HG02938 (cell line): ENCODE measurements at regions not wholly inside any gene's neighbourhood (a gene's known extent, or its start where the extent isn't known, plus 50 kb on each side); places are given as distances from the start of the nearest gene placed in this dataset.

Experiments used
- ATAC-seq: cut with Tn5 transposase; IDR thresholded peaks from one replicate; pipeline ENCODE4 v1.9.1; 2021; ENCODE audit warnings: mild to moderate bottlenecking, moderate library complexity; ENCODE audit not compliant: unreplicated experiment

DNA sequence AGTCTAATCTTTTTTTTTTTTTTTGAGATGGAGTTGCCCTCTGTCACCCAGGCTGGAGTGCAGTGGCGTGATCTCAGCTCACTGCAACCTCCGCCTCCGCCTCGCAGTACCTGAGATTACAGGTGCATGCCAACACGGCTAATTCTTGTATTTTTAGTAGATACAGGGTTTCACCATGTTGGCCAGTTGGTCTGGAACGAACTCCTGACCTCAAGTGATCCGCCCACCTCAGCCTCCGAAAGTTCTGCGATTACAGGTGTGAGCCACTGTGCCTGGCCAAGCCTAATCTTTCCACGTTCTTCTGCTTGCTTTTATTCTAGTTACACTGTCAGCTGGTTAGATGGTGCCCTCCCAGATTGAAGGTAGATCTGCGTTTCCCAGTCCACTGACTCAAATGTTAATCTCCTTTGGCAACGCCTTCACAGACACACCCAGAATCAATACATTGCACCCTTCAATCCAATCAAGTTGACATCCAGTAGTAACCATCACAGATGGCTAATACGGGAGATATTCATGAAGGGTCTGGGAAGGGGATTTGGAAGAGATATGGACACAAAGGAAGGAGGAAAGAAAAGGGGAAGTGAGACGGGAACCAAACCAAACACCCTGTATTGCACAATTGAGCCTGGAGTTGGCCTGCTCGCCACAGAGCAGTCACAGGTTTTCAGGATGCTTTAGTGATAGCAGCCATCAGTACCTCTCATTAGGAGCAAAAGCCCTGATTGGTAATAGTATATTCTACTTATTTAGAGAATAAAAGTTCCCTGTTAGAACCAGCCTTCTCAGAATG lies 229.8 kb downstream of the PIK3C3 start:
- ATAC-seq = no peak

GRCh38 chr18:42185486-42185885 lies 230.5 kb downstream of the PIK3C3 start:
- ATAC-seq = no peak

- peak; percentile 88 for ATAC-seq
Measured at GRCh38 chr18:42187611-42188380, 232.8 kb downstream of the PIK3C3 start.

DNA sequence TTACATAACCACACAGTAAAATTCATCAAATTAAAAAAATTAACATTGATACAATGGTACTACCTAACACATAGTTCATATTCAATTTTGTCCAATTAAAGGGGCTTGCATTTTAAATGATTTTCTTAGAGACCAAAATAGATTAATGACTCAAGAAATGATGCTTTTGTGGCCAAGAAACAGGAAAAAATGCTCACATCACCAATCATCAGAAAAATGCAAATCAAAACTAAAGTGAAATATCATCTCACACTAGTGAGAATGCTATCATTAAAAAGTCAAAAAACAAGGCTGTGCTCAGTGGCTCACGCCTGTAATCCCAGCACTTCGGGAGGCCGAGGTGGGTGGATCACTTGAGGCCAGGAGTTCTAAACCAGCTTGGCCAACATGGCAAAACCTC lies 235.6 kb downstream of the PIK3C3 start:
- ATAC-seq = no peak

- no peak for ATAC-seq
Measured at GRCh38 chr18:42192251-42193248, 237.5 kb downstream of the PIK3C3 start.

DNA sequence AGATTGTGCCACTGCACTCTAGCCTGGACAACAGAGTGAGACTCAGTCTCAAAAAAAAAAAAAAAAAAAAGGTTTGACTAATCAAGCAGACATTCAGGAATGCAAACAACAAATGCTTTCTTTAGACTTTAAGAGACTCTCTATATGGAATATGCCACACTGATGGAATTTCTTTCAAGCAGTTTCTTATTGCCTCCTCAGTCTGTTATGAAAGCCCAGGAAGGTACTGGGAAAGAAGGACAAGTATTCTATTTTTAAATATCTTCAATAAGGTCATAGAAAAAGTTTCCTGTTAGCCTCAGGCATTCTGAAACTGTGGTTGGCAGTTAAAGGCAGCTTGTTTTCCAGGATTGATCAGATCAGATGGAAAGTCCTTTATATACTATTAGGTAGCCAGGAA lies 241.6 kb downstream of the PIK3C3 start:
- no peak for ATAC-seq

DNA sequence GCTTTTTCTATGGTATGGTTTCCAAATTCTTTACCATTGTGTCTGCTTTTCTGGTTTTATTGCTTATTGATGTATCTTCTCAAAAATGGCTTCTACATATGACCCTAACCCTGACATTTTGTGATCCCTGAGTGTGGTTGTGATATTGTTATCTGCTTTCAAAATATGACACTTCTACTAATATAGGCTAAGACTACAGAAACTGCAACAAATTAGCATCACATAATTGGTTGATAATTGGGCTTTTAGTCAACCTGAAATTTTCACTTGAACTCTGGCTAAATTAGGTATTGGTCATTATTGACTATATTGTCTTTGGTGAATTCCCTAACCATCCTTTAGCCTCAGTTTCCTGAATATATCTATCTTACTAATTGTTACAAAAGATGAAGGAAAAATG lies 246.1 kb downstream of the PIK3C3 start:
- no peak for ATAC-seq

DNA sequence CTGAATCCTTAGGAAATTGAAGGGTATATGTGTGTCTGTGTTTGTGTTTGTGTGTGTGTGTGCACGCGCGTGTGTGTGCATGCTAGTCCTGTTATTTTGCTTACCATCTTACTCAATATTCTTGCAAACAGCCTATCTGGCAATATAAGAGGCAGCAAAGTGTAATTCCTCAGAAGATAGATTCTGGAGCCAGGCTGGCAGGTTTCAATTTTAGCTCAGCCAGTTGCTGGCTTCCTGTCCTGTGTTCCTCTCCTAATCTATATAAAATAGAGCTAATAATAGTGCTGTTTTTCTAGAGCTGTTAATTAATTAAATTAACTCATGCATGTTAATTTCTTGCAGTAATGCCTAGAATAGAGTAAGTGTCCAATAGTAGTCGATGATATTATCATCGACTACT lies 256.2 kb downstream of the PIK3C3 start:
- no peak for ATAC-seq

- ATAC-seq = no peak
Measured at GRCh38 chr18:42222557-42222956, 267.5 kb downstream of the PIK3C3 start.

DNA sequence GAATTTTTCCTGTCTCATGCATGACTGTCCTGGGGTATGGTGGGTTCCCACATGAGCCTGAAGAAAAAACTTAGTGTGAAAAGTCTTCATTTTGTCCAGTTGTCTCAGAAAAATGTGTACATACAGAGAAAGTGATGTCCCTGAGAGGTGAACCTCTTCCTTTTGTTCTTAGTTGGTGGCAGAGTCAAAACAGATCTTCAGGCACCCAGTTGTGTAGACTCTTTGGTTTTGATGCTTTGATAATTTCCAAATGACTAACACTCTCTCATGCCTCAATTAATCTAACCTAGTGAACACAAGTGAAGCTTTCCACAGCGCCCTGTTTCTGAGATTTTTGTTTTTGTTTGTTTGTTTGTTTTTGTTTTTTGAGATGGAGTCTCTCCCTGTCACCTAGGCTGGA lies 273.5 kb downstream of the PIK3C3 start:
- ATAC-seq = peak; percentile 26

DNA sequence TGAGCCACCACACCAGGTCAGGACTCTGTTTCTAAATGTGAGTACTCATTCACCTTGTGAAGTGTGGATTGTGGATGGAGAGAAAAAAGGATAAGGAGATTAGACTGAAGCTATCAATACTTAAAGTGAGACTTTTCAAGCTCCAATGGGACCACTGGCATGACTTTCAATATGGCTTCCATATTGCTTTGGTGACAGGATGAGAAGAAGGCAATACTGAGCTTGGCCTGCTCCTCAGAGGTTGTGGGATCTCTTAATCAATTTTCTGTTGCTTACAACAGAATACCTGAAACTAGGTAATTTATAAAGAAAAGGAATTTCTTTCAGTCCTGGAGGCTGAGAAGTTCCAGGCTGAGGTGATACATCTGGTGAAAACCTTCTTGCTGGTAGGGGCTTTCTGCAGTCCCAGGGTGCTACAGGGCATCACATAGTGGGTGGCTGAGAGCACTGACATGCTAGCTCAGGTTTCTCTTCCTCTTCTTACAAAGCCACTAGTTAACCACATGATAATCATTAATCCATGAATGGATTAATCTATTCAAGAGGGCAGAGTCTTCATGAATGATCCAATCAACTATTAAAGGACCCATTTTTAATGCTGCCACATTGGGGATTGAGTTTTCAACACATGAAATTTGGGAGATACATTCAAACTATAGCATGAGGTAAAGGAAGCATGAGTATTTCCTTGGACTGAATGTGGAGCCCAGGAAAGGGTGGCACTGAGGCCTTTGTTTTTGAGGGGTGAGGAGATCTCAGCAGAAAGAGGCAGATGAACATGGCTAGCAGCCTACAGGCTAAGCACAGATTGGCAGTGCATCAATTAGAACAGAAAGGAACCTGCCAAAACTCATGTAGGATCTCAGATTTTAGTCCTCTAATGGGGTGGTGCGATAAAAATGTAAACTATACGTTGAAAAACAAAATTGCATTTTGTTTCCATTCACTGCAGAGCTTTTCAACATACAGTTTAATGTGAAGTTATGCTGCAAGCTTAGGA lies 274.5 kb downstream of the PIK3C3 start:
- ATAC-seq = peak; percentile 99

GRCh38 chr18:42230636-42231035 lies 275.6 kb downstream of the PIK3C3 start:
- no peak for ATAC-seq

DNA sequence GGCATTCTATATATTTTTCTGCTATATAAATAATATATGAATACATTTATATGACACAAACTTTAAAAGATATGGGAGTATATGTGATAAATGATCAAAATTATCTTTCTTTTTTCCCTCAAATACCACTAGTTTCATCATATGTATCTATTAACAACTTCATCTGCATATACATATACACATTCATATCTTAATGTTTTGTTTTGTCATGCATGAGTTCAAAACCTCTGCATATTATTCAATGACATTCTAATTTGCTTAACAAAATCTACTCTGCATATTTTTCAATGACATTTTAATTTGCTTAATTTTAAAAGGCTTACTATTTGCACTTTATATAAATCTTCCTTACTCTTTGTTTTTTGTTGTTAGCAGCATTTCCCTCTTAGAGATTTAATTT lies 276.2 kb downstream of the PIK3C3 start:
- ATAC-seq = no peak

DNA sequence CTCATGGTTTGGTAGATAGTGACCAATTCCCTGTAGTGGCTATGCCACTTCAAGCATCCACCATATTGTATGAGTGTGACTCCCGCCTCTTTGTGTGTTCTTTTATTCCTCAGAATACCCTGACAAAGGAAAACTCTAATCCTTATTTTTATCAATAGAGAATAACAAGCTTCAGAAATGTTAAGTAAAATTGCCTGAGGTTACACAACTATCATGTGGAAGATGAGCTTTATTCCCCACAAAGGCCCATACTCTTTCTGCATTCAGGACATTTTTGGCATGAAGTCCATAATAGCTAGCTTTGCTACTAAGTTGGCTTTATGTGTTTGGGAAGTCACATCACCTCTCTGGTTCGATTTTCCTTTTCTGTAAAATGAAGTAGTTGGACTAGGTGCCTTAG lies 276.8 kb downstream of the PIK3C3 start:
- ATAC-seq = no peak

DNA sequence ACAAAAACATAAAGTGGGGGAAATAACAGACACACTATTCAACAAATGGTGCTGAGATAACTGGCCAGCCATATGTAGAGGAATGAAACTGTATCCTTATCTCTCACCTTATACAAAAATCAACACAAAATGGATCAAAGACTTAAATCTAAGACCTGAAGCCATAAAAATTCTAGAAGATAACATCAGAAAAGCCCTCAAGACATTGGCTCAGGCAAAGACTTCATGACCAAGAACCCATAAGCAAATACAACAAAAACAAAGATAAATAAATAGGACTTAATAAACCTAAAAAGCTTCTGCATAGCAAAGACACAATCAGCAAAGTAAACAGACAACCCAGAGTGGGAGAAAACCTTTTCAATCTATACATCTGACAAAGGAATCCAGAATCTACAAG lies 278.9 kb downstream of the PIK3C3 start:
- ATAC-seq = no peak

- no peak for ATAC-seq
Measured at GRCh38 chr18:42242758-42243157, 287.7 kb downstream of the PIK3C3 start.

DNA sequence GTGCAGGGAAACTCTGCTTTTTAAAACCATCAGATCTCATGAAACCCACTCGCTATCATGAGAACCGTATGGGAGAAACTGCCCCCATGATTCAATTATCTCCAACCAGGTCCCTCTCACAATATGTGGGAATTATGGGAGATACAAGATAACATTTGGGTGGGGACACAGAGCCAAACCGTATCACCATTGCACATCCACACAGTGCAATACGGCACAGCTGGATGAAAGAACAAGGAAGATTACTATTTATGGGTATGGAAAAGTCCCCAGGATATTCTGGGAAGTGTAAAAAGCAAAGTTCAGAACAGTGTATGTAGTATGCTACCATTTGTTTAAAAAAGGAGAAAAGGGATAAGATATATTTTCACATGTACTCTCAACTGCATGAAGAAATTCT lies 290.1 kb downstream of the PIK3C3 start:
- no peak for ATAC-seq

DNA sequence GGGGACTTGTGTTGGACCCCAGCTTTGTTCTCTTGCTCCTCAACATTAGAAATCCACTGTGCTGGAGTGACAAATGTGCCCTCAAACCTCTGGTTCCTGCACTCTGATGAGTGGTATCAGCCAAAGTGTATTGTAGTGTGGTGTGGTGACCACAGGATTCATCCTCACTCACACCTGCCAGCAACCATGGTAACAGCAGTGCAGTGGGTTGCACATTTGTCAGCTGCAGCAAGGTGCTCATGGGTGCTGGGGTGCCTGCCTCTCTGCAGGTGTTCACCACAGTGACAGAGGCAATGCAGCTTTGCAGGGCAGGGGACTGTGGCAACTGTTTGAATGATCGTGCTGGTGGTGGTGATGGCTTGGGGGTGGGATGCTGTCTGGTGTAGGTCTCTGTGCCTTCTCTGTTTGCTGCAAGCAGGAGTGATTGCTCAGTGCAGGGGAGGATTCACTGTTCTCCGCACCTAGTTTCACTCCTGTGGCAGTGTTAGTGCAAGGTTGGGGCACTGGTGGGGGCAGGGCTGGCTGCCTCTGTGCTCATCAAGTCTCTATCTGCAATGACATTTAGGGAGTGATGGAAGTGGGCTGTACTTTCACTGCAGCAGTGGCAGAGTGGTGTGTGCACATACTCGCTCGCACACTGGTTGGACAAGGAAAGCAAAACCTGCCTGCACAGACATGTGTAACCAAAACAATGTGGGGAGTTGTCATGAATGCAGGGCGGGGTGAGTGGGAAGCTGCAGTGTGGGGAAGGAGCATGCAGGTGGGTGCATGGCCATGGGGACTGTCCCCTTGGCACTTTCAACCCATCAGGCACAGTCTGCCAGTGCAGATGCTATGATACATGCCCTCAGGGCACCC lies 301.1 kb downstream of the PIK3C3 start:
- ATAC-seq = no peak
